WTC11 (cell line): ENCODE measurements at regions not wholly inside any gene's neighbourhood (a gene's known extent, or its start where the extent isn't known, plus 50 kb on each side); places are given as distances from the start of the nearest gene placed in this dataset.

Experiments used
- ARID4B ChIP-seq: sonication (generic); formaldehyde crosslinking; IDR thresholded peaks from 2 replicates; pipeline ENCODE4 v1.8.0; 2023; ENCODE audit warnings: missing genetic modification reagents, mild to moderate bottlenecking, borderline replicate concordance
- CTCF ChIP-seq: fragments of 200-600 bp; IDR thresholded peaks from 2 replicates; pipeline ENCODE4 v1.8.0; 2022; ENCODE audit warnings: antibody characterized with exemption
- ETV6 ChIP-seq: sonication (generic); formaldehyde crosslinking; IDR thresholded peaks from 2 replicates; pipeline ENCODE4 v1.8.1; 2022; ENCODE audit warnings: mild to moderate bottlenecking, missing genetic modification reagents
- GABPB1 ChIP-seq: sonication (generic); formaldehyde crosslinking; IDR thresholded peaks from 2 replicates; pipeline ENCODE4 v1.8.1; 2023; ENCODE audit warnings: mild to moderate bottlenecking, missing genetic modification reagents
- HMGXB4 ChIP-seq: sonication (generic); formaldehyde crosslinking; IDR thresholded peaks from 2 replicates; pipeline ENCODE4 v1.8.1; 2023; ENCODE audit warnings: mild to moderate bottlenecking, moderate library complexity, missing genetic modification reagents
- JUN ChIP-seq: sonication (generic); formaldehyde crosslinking; IDR thresholded peaks from 2 replicates; pipeline ENCODE4 v1.8.0; 2023; ENCODE audit warnings: mild to moderate bottlenecking, missing genetic modification reagents
- KAT7 ChIP-seq: sonication (generic); formaldehyde crosslinking; IDR thresholded peaks from 2 replicates; pipeline ENCODE4 v1.8.1; 2023; ENCODE audit warnings: missing genetic modification reagents, mild to moderate bottlenecking, borderline replicate concordance
- MXD4 ChIP-seq: fragments of 250-450 bp; sonication (Bioruptor Pico); IDR thresholded peaks from 2 replicates; pipeline ENCODE4 v1.8.0; 2021; ENCODE audit warnings: mild to moderate bottlenecking, moderate library complexity, borderline replicate concordance
- NR2C2 ChIP-seq: sonication (generic); formaldehyde crosslinking; IDR thresholded peaks from 2 replicates; pipeline ENCODE4 v1.8.0; 2022; ENCODE audit warnings: mild to moderate bottlenecking, missing genetic modification reagents
- PREB ChIP-seq: sonication (generic); formaldehyde crosslinking; IDR thresholded peaks from 2 replicates; pipeline ENCODE4 v1.8.1; 2022; ENCODE audit warnings: mild to moderate bottlenecking, missing genetic modification reagents, moderate library complexity, borderline replicate concordance
- SP1 ChIP-seq: sonication (generic); formaldehyde crosslinking; conservative IDR thresholded peaks from 2 replicates; pipeline ENCODE4 v1.8.1; 2022; ENCODE audit warnings: missing genetic modification reagents
- USF1 ChIP-seq: sonication (generic); formaldehyde crosslinking; IDR thresholded peaks from 2 replicates; pipeline ENCODE4 v1.8.0; 2022; ENCODE audit warnings: mild to moderate bottlenecking, missing genetic modification reagents
- ZNF281 ChIP-seq: sonication (generic); formaldehyde crosslinking; IDR thresholded peaks from 2 replicates; pipeline ENCODE4 v1.8.0; 2023; ENCODE audit warnings: mild to moderate bottlenecking, missing genetic modification reagents

- TF ChIP-seq CTCF = no peak
- no peak for TF ChIP-seq HMGXB4 (CRISPR knock-in tag)
- no peak for TF ChIP-seq ARID4B
- no peak for TF ChIP-seq KAT7
- TF ChIP-seq GABPB1 (CRISPR knock-in tag) = no peak
- TF ChIP-seq PREB (CRISPR knock-in tag) = no peak
- no peak for TF ChIP-seq USF1 (CRISPR knock-in tag)
- TF ChIP-seq ETV6 (CRISPR knock-in tag) = no peak
- TF ChIP-seq ZNF281 (CRISPR knock-in tag) = no peak
- TF ChIP-seq JUN (CRISPR knock-in tag) = no peak
- no peak for TF ChIP-seq SP1 (CRISPR knock-in tag)
- no peak for TF ChIP-seq NR2C2 (CRISPR knock-in tag)
- no peak for TF ChIP-seq MXD4 (CRISPR knock-in tag)
Measured at GRCh38 chr2:100664756-100665101, 101.9 kb downstream of the PDCL3 start.
